B cell (primary cell): ENCODE measurements at regions not wholly inside any gene's neighbourhood (a gene's known extent, or its start where the extent isn't known, plus 50 kb on each side); places are given as distances from the start of the nearest gene placed in this dataset.

ENCODE experiments used
- ATAC-seq: fragments of 200-7000 bp; cut with Tn5 transposase; one replicate; pipeline ENCODE4 v1.10.0; 2021; ENCODE audit warnings: low read depth, mild to moderate bottlenecking, moderate number of reproducible peaks, moderate library complexity
- CTCF ChIA-PET: fragments of 350-600 bp; sonication (Branson Sonifier 250); formaldehyde crosslinking; loops from one replicate; lab custom pipeline; 2021; ENCODE audit warnings: antibody characterized with exemption, inconsistent platforms; lab: Charles Lee
- POLR2A ChIA-PET: fragments of 350-600 bp; sonication (Branson Sonifier 250); formaldehyde crosslinking; loops from one replicate; lab custom pipeline; 2021; ENCODE audit warnings: antibody characterized with exemption; lab: Charles Lee
- DNase-seq: peaks from one replicate; pipeline ENCODE4 v3.0.0; 2013
- H2AFZ ChIP-seq: 2 replicates; pipeline ENCODE4 v1.6.1; 2012; ENCODE audit warnings: mild to moderate bottlenecking, low read depth, low read length; ENCODE audit not compliant: insufficient read depth, poor library complexity, severe bottlenecking
- H3K27ac ChIP-seq, 2 donors: 1 replicate in 1 of 2; 2 replicates in 1 of 2; pipeline ENCODE4 v1.5.1; 2012 to 2013; ENCODE audit warnings: low read length in 2 of 2, mild to moderate bottlenecking in 2 of 2, moderate library complexity in 1 of 2
- H3K27me3 ChIP-seq, 4 experiments: fragments of 200-600 bp in 1 of 4; sonication (generic) in 1 of 4; replicated peaks in 1 of 4; 1 replicate in 2 of 4; 2 replicates in 2 of 4; pipeline versions ENCODE4 v1.6.1 to v1.7.0; 2013 to 2016; ENCODE audit warnings: low read length in 3 of 4, mild to moderate bottlenecking in 2 of 4, mixed read lengths in 1 of 4, moderate library complexity in 1 of 4; ENCODE audit not compliant: insufficient read depth in 4 of 4, control insufficient read depth in 3 of 4; ENCODE audit errors: control extremely low read depth in 1 of 4
- H3K36me3 ChIP-seq, 2 experiments: replicated peaks in 1 of 2; 1 replicate in 1 of 2; 2 replicates in 1 of 2; pipeline versions ENCODE4 v1.6.1 to v1.7.1; 2013; ENCODE audit warnings: low read length in 1 of 2; ENCODE audit not compliant: insufficient read depth in 2 of 2, control insufficient read depth in 1 of 2; ENCODE audit errors: control extremely low read depth in 1 of 2, extremely low read depth in 1 of 2
- H3K4me1 ChIP-seq, 2 donors: fragments of 200-600 bp in 1 of 2; sonication (generic) in 1 of 2; 1 replicate in 1 of 2; 2 replicates in 1 of 2; pipeline versions ENCODE4 v1.5.1 to v1.6.1; 2013 to 2017; ENCODE audit warnings: low read length in 2 of 2; ENCODE audit not compliant: control insufficient read depth in 2 of 2, insufficient read depth in 2 of 2
- H3K4me2 ChIP-seq: replicated peaks from 2 replicates; pipeline ENCODE3; 2012; ENCODE audit warnings: mild to moderate bottlenecking, low read depth, low read length; ENCODE audit not compliant: poor library complexity, severe bottlenecking
- H3K4me3 ChIP-seq, 5 experiments: fragments of 200-600 bp in 1 of 5; sonication (generic) in 1 of 5; 1 replicate in 3 of 5; 2 replicates in 2 of 5; pipeline versions ENCODE4 v1.5.1 to v1.7.0; 2011 to 2016; ENCODE audit warnings: low read length in 4 of 5, mild to moderate bottlenecking in 4 of 5, low read depth in 2 of 5, control low read depth in 1 of 5, moderate library complexity in 1 of 5; ENCODE audit not compliant: insufficient read depth in 1 of 5; ENCODE audit errors: control extremely low read depth in 1 of 5, extremely low read depth in 1 of 5
- H3K79me2 ChIP-seq: fragments of 200-600 bp; sonication (generic); one replicate; pipeline ENCODE4 v1.6.0; 2016; ENCODE audit warnings: low read length; ENCODE audit not compliant: control insufficient read depth, insufficient read depth
- H3K9ac ChIP-seq: fragments of 200-600 bp; sonication (generic); 2 replicates; pipeline ENCODE4 v1.6.1; 2017; ENCODE audit warnings: mild to moderate bottlenecking, low read length, moderate library complexity
- H3K9me3 ChIP-seq, 3 donors: one replicate each; pipeline versions ENCODE4 v1.6.1 to v1.7.1; 2013; ENCODE audit warnings: low read length in 2 of 3; ENCODE audit not compliant: control insufficient read depth in 2 of 3, insufficient read depth in 1 of 3; ENCODE audit errors: control extremely low read depth in 1 of 3
- H4K20me1 ChIP-seq: 2 replicates; pipeline ENCODE4 v1.6.0; 2012; ENCODE audit warnings: mild to moderate bottlenecking, low read length; ENCODE audit not compliant: insufficient read depth, control insufficient read depth, poor library complexity, severe bottlenecking
- H3K27ac Mint-ChIP-seq: one replicate; pipeline ENCODE4 v1.8.0; 2021; ENCODE audit warnings: mixed read lengths
- H3K27me3 Mint-ChIP-seq: one replicate; pipeline ENCODE4 v1.8.0; 2021; ENCODE audit warnings: mixed read lengths
- H3K4me1 Mint-ChIP-seq: one replicate; pipeline ENCODE4 v1.8.0; 2021; ENCODE audit warnings: mixed read lengths
- H3K4me3 Mint-ChIP-seq: one replicate; pipeline ENCODE4 v1.8.0; 2021; ENCODE audit warnings: mixed read lengths
- H3K9me3 Mint-ChIP-seq: one replicate; pipeline ENCODE4 v1.8.0; 2022; ENCODE audit warnings: mixed read lengths; ENCODE audit not compliant: insufficient read depth
- EZH2 ChIP-seq: IDR thresholded peaks from 2 replicates; pipeline ENCODE4 v1.6.1; 2012; ENCODE audit warnings: borderline replicate concordance, low read depth, mild to moderate bottlenecking, moderate library complexity, low read length; ENCODE audit not compliant: insufficient read depth, poor library complexity, severe bottlenecking
- WGBS: methylation state at CpG from one replicate; pipeline ENCODE4 v1.1.5; 2013; ENCODE audit warnings: missing lambda C conversion rate; ENCODE audit not compliant: insufficient coverage; 5-methylcytosine and 5-hydroxymethylcytosine counted together
- intact Hi-C: fragments of 100-400 bp; cut with micrococcal nuclease; formaldehyde crosslinking; loops from one replicate; pipeline ENCODE4 v1.10.0; 2022
- TF ChIP-seq, protein P1 (sequence below): fragments of 200-600 bp; IDR thresholded peaks from one replicate; pipeline ENCODE4 v1.8.0; 2022; ENCODE audit warnings: antibody characterized with exemption, mild to moderate bottlenecking

DNA sequence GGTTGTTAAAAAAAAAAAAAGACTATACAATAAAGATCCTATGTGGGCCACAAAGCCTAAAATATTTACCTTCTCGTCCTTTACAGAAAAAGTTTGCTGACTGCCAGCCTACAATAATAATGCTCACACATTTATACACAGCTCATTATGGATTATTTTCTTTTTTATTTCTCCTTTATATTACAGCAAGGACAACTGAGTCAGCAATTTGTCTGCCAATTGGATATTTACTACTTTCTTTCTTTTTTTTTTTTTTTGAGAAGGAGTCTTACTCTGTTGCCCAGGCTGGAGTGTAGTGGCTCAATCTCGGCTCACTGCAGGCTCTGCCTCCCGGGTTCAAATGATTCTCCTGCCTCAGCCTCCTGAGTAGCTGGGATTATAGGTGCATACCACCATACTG is 142.2 kb downstream of the EBLN2 start:
- no peak overlapping the region for H3K27ac ChIP-seq
- Mint-ChIP-seq H3K9me3 (no peaks in the 10 kb centered on the region), H3K27ac (no peak overlapping the region), H3K4me1 (no peaks in the 10 kb centered on the region), H3K27me3 (no peaks in the 10 kb centered on the region), H3K4me3 (no peak overlapping the region)
- POLR2A ChIA-PET = no interaction called here
- H3K4me1 ChIP-seq = no peaks in the 10 kb centered on the region
- ATAC-seq = no peak
- no peak overlapping the region for H3K4me2 ChIP-seq
- H3K9ac ChIP-seq = no peak overlapping the region
- H3K36me3 ChIP-seq = no peaks in the 10 kb centered on the region
- H3K27me3 ChIP-seq = no peaks in the 10 kb centered on the region
- H3K4me3 ChIP-seq = no peak overlapping the region
- DNase-seq = no peak
- no peak overlapping the region for H2AFZ ChIP-seq
- no peaks in the 10 kb centered on the region for H3K79me2 ChIP-seq
- H4K20me1 ChIP-seq = no peaks in the 10 kb centered on the region
- WGBS = 53% methylated on average over 2 of the region's 3 CpGs
- CTCF ChIA-PET = no interaction called here
- intact Hi-C loops = no loop called here
- no peaks in the 10 kb centered on the region for H3K9me3 ChIP-seq
- TF ChIP-seq, protein P1, sequence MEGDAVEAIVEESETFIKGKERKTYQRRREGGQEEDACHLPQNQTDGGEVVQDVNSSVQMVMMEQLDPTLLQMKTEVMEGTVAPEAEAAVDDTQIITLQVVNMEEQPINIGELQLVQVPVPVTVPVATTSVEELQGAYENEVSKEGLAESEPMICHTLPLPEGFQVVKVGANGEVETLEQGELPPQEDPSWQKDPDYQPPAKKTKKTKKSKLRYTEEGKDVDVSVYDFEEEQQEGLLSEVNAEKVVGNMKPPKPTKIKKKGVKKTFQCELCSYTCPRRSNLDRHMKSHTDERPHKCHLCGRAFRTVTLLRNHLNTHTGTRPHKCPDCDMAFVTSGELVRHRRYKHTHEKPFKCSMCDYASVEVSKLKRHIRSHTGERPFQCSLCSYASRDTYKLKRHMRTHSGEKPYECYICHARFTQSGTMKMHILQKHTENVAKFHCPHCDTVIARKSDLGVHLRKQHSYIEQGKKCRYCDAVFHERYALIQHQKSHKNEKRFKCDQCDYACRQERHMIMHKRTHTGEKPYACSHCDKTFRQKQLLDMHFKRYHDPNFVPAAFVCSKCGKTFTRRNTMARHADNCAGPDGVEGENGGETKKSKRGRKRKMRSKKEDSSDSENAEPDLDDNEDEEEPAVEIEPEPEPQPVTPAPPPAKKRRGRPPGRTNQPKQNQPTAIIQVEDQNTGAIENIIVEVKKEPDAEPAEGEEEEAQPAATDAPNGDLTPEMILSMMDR = no peak
- no peak for TF ChIP-seq EZH2

- no peak overlapping the region for H3K9ac ChIP-seq
- TF ChIP-seq, protein P1 = no peak
- TF ChIP-seq EZH2 = no peak
- no peaks in the 10 kb centered on the region for H3K36me3 ChIP-seq
- no peak overlapping the region for H3K4me3 ChIP-seq
- H3K27ac ChIP-seq = no peak overlapping the region
- ATAC-seq = no peak
- intact Hi-C loops = no loop called here
- no peaks in the 10 kb centered on the region for H3K4me1 ChIP-seq
- CTCF ChIA-PET = no interaction called here
- no peak overlapping the region for H3K4me2 ChIP-seq
- no peaks in the 10 kb centered on the region for H4K20me1 ChIP-seq
- no peak for DNase-seq
- H3K4me1 Mint-ChIP-seq = no peaks in the 10 kb centered on the region
- H3K9me3 ChIP-seq = no peaks in the 10 kb centered on the region
- no peak overlapping the region for H2AFZ ChIP-seq
- no peaks in the 10 kb centered on the region for H3K9me3 Mint-ChIP-seq
- H3K27me3 ChIP-seq = no peaks in the 10 kb centered on the region
- H3K4me3 Mint-ChIP-seq = no peak overlapping the region
- POLR2A ChIA-PET = no interaction called here
- no peaks in the 10 kb centered on the region for H3K79me2 ChIP-seq
- H3K27ac Mint-ChIP-seq = no peak overlapping the region
- H3K27me3 Mint-ChIP-seq = no peaks in the 10 kb centered on the region
Observed at GRCh38 chr3:73204841-73205240, 143.4 kb downstream of the EBLN2 start.
